MCF 10A (cell line): ENCODE measurements at regions not wholly inside any gene's neighbourhood (a gene's known extent, or its start where the extent isn't known, plus 50 kb on each side); places are given as distances from the start of the nearest gene placed in this dataset.

Experiments used
- BruUV-seq: library from RNA; stranded (reverse); fragments of 400-500 nt; replicated peaks from 2 replicates; lab custom pipeline; 2021; lab: Mats Ljungman, UMichigan
- CTCF ChIA-PET: fragments of 300-600 bp; sonication (Branson Sonifier 250); formaldehyde crosslinking; extraction: SDS; loops from one replicate; lab custom pipeline; 2021; ENCODE audit warnings: antibody characterized with exemption, inconsistent platforms; lab: Yijun Ruan, JAX
- POLR2A ChIA-PET: fragments of 300-600, 350-650 bp; sonication (Branson Sonifier 250); formaldehyde crosslinking; extraction: SDS; loops from one replicate; lab custom pipeline; 2020; ENCODE audit warnings: antibody characterized with exemption, inconsistent platforms; lab: Yijun Ruan, JAX
- DNase-seq: peaks from one replicate; pipeline ENCODE4 v3.0.0-alpha.2; 2018; ENCODE audit not compliant: unreplicated experiment
- H3K27ac Mint-ChIP-seq: one replicate; pipeline ENCODE4 v1.8.0; 2022; ENCODE audit warnings: mild to moderate bottlenecking, low read depth, mixed read lengths; ENCODE audit not compliant: unreplicated experiment
- H3K27me3 Mint-ChIP-seq: one replicate; pipeline ENCODE4 v1.8.0; 2022; ENCODE audit warnings: mixed read lengths; ENCODE audit not compliant: insufficient read depth, unreplicated experiment
- H3K36me3 Mint-ChIP-seq: one replicate; pipeline ENCODE4 v1.8.0; 2022; ENCODE audit warnings: mild to moderate bottlenecking, moderate library complexity, mixed read lengths; ENCODE audit not compliant: insufficient read depth, unreplicated experiment
- H3K4me1 Mint-ChIP-seq: one replicate; pipeline ENCODE4 v1.8.0; 2022; ENCODE audit warnings: mixed read lengths; ENCODE audit not compliant: insufficient read depth, unreplicated experiment
- H3K4me3 Mint-ChIP-seq: one replicate; pipeline ENCODE4 v1.8.0; 2022; ENCODE audit warnings: mild to moderate bottlenecking, moderate library complexity, mixed read lengths; ENCODE audit not compliant: unreplicated experiment
- H3K9me3 Mint-ChIP-seq: one replicate; pipeline ENCODE4 v1.8.0; 2022; ENCODE audit warnings: mixed read lengths; ENCODE audit not compliant: unreplicated experiment
- CTCF ChIP-seq: fragments of 200-600 bp; IDR thresholded peaks from one replicate; pipeline ENCODE4 v1.8.0; 2022; ENCODE audit warnings: antibody characterized with exemption, mild to moderate bottlenecking; ENCODE audit not compliant: unreplicated experiment
- intact Hi-C: fragments of 100-400 bp; cut with micrococcal nuclease; formaldehyde crosslinking; loops from 2 replicates; pipeline ENCODE4 v1.14.1; 2022

DNA sequence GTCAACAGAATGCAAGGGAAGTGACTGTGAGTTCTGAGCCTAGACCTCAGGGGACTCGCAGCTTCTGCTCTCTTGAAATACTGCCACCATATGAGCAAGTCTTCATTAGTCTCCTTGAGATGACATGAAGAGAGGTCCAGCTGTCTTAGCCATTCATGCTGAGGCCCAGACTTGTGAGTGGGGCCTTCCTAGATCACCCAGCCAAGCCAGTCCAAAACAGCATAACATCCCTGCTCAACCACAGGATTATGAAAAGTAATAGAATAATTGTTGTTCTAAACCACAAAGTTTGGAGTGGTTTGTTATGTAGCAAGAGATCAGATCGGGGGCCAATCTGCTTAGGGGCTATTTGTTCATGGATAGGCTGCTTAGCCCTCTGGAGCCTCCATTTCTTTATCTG lies 54.9 kb upstream of the HTATIP2 start:
- no peaks in the 10 kb centered on the region for H3K9me3 Mint-ChIP-seq
- ChIA-PET CTCF (interaction anchor here (0.7 to 1.3 kb wide), 3 partner anchors 180 to 1456 kb away, joined by 3 to 5 read pairs (median 4); no protein-coding TSS in a partner anchor), POLR2A (no interaction called here)
- no TSS peak for BruUV-seq
- peaks cover 76% of the 10 kb centered on the region for H3K27me3 Mint-ChIP-seq
- H3K36me3 Mint-ChIP-seq, result no peaks in the 10 kb centered on the region
- intact Hi-C loops, result no loop called here
- no peak overlapping the region for H3K27ac Mint-ChIP-seq
- H3K4me3 Mint-ChIP-seq, result no peak overlapping the region
- DNase-seq, result no peak
- TF ChIP-seq CTCF, result no peak
- no peaks in the 10 kb centered on the region for H3K4me1 Mint-ChIP-seq

DNA sequence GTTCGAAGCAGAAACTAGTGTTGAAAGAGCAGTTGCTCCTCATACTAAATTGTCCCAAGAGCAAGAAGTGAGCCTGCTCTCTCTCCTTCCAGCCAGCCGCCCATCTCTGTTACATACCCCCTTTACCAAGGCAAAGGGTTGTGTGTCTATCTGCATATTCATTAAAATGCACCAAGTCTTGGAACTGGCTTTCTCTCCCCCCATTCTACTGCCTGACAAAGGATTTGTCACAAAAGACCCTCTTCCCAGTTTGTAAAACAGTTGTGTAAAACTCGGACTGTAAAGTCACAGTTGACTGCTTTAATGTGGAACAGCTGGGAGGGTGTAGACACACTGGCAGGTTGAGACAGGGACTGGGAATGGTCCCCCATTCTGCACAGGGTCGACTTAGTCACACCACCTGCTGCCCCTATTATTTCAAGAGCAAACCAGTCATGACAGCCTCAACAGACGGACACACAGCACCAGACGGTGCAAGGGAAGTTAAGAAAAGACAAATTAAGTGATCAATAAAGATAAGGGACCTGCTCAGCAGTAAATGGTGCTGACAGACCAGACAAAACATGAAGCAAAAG lies 60.0 kb upstream of the HTATIP2 start:
- ChIA-PET CTCF (interaction anchor here (0.7 kb wide), 1 partner anchor 164 kb away, joined by 3 read pairs; no protein-coding TSS in a partner anchor), POLR2A (no interaction called here)
- intact Hi-C loops, result no loop called here
- no peak overlapping the region for H3K27ac Mint-ChIP-seq
- H3K4me3 Mint-ChIP-seq, result no peak overlapping the region
- peaks cover 80% of the 10 kb centered on the region for H3K27me3 Mint-ChIP-seq
- TF ChIP-seq CTCF, result no peak
- DNase-seq, result no peak
- H3K9me3 Mint-ChIP-seq, result no peaks in the 10 kb centered on the region
- no TSS peak for BruUV-seq
- H3K4me1 Mint-ChIP-seq, result no peaks in the 10 kb centered on the region
- H3K36me3 Mint-ChIP-seq, result no peaks in the 10 kb centered on the region

- Mint-ChIP-seq H3K27me3 (peaks cover 67% of the 10 kb centered on the region), H3K4me1 (no peaks in the 10 kb centered on the region), H3K27ac (no peak overlapping the region), H3K9me3 (no peaks in the 10 kb centered on the region), H3K4me3 (no peak overlapping the region), H3K36me3 (no peaks in the 10 kb centered on the region)
- TF ChIP-seq CTCF, result no peak
- CTCF ChIA-PET, result interaction anchor here (0.8 kb wide), 1 partner anchor 24 kb away, joined by 3 read pairs; no protein-coding TSS in a partner anchor
- POLR2A ChIA-PET, result no interaction called here
- no peak for DNase-seq
- intact Hi-C loops, result no loop called here
- no TSS peak for BruUV-seq
Observed at GRCh38 chr11:20293992-20294391, 69.5 kb upstream of the HTATIP2 start.

DNA sequence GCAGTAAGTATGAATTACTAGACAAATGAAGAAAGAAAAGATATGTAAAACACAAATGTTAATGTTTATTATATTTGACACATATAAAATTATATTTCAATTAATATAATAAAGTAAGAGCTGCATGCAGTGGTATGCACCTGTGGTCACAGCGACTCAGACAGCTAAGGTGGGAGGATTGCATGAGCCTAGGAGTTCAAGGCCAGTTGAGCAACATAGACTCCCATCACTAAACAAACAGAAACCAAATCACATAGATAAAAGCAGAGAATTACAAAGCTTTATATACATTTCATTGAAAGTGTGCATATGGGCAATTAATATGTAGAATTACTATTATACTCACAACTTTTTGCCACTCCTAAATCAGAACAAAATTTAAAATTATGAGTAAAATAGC lies 70.0 kb upstream of the HTATIP2 start:
- H3K9me3 Mint-ChIP-seq, result no peaks in the 10 kb centered on the region
- BruUV-seq, result no TSS peak
- peaks cover 71% of the 10 kb centered on the region for H3K27me3 Mint-ChIP-seq

More for the DNA sequence above, 70.0 kb upstream of the HTATIP2 start:
- Mint-ChIP-seq H3K4me3 (no peak overlapping the region), H3K36me3 (no peaks in the 10 kb centered on the region), H3K27ac (no peak overlapping the region), H3K4me1 (no peaks in the 10 kb centered on the region)
- intact Hi-C loops, result no loop called here
- POLR2A ChIA-PET, result no interaction called here
- no peak for DNase-seq
- CTCF ChIA-PET, result interaction anchor here (0.8 kb wide), 2 partner anchors 24 to 50 kb away, joined by 3 read pairs; no protein-coding TSS in a partner anchor
- no peak for TF ChIP-seq CTCF
